NCI-H460 (cell line): ENCODE measurements at regions not wholly inside any gene's neighbourhood (a gene's known extent, or its start where the extent isn't known, plus 50 kb on each side); places are given as distances from the start of the nearest gene placed in this dataset.
"Not testable (repeated sequence)": the region's sequence is repeated elsewhere in the genome, so short reads cannot be mapped to it uniquely, and the experiment has no call there.

Experiments
- DNase-seq: peaks from one replicate; pipeline ENCODE4 v3.0.0-alpha.2; 2016; ENCODE audit warnings: low read depth; ENCODE audit errors: extremely low read depth

DNA sequence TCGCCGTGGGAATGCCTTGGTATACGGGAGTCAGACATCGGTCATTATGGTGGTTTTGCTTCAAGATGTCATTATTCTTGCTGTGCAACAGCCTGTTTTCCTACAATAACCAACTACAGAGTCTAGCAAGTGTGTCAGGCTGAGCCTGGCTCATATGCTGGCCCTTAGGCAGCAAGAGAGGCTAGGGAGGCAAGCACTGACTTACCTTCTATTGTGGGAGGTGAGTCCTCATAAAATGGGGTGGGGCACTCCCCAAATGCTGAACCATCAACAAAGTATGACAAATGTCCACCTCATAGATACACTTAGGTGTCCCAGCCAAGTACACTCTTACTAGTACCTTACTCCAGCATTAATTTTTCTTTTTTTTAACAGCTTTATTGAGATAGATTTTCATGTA, 77.0 kb upstream of the ATL2 start:
- DNase-seq, result no peak

DNA sequence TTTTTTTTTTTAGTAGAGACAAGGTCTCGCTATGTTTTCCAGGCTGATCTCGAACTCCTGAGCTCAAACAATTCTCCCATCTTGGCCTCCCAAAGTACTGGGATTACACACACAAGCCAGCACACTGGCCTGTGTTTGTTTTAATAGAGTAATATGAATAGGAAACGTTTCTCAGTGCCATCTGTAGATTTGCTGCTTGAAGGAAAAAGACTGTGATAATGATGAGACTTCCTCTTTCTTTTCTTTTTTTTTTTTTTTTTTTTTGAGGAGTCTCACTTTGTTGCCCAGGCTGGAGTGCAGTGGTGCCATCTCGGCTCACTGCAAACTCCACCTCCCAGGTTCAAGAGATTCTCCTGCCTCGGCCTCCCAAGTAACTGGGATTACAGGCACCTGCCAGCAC, 74.7 kb upstream of the ATL2 start:
- DNase-seq, result not testable (repeated sequence)

DNA sequence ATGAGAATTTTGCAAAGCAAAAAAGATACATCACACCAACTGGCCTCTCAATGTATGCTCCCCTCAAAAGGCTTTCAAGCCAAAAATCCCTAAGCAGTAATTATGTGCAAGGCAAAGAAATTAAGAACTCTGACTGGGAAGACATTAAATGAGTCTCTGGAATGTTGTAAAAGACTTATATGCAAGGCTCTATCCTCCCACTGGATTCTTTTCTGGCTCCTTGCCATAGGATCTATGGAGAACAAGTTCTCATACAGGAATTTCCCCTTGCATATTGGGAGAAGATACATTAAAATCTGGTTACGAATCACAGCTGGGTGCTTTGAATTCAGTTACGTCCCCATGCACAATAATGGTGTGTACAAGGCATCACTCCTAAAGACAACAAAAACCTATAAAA, 73.4 kb upstream of the ATL2 start:
- DNase-seq, result no peak

DNA sequence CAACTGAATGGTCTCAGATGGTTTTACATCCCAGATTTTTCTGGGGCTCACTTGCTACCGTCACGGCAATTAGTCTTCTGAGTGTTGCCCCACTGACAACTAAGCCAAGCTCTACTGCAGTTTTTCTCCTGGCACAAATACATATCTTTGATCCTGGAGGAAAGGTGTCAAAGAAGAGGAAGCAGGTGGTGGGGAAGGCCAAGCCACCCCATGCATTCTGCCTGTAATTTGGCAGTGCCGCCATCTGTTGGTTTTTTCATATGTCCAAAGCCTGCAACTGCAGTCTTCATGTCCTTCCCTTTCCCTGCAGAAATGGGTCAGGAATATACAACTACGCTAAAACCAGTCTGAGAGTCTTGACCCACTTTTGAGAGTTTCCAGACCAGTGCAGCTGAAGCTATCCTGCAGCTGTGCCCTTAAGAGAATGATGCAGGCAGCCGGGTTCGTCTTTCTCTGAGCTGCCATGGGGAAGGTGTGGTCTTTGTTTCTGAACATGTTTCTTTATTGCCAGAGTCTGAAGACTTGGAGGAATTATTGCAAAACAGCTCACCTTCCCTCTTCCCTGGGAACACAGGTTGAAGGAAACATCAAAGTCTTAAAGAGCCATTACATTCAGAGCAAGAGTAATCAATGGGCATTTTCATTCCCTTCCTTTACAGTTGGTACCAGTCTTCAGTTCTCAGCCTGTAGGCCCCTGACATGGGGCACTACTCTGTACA, 71.8 kb upstream of the ATL2 start:
- no peak for DNase-seq

DNA sequence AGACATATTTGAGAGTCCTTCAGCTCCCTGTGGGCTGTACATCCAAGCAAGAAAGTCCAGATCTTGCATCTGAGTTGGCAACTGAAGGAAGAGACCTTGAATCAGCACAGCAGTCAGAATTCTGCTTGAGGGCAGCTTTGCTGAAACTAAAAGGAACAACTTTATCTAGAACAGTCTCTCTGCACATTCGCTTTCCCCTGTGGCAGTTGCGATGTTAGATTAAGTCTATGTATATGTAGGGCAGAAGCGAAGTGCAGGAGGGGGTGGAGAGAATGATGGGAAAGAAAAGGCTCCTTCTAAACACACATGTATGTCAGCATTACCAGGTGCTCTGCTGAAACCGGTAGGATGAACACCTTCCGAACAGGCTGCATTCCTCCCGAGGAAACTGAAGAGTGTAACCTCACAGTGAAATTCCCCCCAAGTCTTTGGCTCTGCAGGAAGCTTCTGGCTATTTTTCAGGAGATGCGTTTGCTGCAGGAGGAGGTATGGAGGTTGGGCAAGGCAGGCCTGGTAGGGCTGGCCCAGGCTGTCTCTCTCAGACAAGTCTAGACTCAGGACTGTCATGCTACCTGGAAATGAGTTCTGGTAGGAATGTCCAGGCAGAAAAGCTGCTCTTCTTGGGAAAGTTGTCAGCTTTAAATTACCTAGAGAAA, 70.0 kb upstream of the ATL2 start:
- DNase-seq, result no peak

DNA sequence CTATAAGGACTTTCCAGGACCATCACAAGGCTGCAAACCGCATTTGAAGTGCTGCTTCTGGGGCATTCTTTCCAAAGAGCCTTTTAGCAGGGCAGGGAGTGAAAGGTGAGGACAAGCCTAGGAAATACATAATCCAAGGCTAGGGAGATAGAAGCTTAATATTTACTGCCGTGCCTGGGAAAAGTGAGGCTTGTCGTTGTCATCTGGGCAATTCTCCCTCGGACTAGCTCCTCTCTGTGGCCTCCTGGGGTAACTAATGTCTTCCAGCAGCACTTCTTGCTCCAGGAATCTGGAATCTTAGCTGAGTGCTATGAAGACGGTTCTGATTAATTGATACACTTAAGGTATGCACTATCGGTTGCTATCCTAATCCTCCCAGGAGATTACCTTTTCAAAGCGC, 69.3 kb upstream of the ATL2 start:
- peak; percentile 20 for DNase-seq

DNA sequence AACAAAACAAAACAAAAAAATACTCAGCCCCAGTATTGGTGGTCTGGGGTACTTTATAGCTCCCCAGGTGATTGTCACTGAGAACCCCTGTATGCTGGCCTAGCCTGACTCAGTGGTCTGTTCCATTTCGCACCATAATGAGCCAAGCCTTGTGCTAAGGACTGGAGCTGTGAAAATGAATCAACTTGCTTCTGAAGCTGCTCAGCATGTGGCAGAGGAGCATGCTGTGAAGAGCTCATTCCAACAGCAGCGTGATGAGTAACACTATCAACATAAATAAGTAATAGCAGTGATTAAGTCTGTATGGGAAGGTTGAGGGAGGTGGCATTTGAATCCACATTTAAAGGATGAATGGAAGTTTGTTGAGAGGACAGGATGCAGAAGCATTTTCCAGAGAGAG, 67.2 kb upstream of the ATL2 start:
- DNase-seq, result peak; percentile 72

DNA sequence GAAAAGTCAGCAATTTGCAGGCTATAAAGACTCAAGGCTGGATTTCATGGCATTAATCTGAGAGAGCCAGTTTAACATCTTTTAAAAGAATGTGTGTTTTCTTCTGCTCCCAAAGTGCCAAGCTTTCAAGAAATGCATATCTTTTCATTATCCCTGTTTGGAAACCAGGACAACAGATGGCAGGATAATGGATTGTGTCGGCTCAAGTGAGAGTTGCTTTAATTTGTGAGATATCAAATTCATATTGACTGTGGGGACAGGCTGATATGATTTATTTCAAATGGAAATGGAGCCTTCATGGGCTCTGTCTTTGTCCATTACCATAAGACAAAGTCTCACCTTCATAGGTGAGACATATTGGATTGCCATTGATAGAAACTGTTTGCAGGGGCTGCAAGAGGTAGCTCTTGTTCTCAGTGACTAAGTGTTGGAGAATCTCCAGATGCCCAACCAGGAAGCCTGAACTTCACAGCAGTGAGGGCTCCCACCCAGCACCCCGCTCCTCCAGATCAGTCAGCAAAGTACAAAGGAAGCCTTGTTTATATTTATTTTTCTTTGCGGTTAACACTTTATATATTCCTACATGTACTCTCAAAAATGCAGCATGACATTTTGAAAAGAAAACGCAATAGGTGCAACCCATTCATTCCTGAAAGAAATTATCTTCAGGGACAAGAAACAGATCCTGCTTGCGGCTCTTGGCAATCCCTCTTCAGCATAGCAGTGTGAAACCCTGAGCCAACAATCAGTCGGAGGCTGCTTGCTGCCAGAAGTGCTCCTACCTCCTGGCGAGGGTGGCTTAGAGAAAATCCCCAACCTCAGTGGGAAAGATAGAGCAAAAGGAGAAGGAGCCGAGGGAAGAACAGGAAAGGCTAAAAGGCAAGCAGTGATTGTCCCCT, 65.8 kb upstream of the ATL2 start:
- peak; percentile 87 for DNase-seq

DNA sequence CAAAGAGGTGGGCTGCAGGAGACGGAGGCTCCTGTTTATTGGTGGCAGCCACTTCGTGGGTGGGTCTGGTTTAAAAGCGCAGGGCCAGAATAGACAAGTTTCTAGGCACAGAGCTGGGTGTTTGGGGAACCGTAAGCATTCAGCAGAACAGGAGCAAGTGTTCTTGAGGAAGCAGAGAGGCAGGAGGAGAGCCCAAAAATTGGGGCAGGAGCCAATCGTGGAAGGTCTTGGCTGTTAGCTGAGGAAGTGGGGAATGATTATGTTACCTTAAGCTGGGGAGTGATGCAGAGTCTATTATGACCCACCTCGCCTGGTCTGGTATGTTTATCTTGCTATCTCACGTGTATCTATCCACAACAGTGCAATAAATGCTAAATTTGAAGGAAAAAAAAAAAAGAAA, 64.3 kb upstream of the ATL2 start:
- no peak for DNase-seq

DNA sequence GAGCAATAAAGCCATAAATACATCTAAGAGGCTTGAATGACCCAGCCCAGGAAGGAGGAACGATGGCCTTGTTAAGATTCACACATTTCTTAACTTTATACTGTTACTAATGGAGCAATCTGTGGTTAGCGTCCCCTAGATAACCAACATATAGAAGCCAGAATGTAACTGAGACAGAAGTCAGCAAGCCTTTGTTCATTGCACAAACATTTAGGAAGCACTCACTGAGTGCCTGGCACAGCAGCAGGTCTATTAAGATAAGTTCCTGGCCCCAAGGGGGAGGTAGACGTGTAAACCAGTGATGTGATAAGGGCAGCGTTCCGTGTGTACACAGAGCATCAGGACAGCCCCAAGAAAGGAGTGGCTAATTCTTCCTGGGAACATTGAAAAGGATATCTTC, 63.6 kb upstream of the ATL2 start:
- DNase-seq, result peak; percentile 81

DNA sequence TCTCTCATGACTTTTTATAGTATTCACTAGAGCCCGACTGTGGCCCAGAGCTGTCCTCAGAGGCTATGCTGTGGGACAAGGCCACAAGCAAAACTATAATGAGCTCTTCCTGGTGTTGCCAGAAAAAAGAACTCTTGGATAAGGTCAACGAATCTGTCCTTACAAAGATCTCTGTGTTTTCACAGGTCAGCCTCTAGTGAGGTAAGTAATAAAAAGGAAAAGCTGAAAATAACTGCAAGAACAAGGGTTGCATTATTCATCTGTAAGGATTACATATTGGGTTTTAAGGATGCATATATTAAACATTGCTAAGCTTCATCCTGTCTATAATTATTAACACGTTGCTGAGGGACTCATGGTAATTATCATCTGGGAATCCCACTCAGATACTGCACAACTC, 62.8 kb upstream of the ATL2 start:
- DNase-seq, result no peak

DNA sequence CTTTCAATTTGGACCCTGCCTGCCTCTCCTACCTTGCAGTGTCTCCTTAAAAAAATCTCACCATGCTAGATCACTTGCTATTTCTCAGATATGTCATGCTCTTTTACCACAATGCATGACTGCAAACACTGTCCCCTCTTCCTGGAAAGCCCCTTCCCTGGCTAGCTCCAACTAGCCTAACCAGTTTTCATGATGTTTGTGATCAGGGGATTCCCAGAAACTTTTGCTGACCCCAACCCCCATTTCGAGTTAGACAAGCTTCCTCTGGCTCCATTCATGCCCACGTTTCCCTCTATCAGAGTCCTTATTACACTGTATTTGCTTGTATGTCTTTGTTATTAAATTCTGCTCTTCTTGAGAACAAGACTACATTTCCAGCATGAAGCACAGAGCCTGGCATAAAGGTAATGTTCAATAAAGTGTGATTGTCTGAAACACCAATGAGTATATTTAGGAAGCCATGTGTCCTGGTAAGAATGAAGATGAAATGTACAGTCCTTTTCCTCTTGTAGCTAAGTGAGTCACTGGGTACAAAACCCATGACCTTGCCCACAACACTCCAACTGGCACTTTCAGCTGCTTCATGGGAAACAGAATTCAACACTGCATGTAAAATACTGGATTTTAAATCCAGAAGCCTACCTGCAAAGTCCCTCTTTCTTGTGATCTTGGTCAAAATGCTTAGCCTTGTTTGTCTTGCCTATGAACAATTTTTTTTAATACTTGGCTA, 62.0 kb upstream of the ATL2 start:
- no peak for DNase-seq

DNA sequence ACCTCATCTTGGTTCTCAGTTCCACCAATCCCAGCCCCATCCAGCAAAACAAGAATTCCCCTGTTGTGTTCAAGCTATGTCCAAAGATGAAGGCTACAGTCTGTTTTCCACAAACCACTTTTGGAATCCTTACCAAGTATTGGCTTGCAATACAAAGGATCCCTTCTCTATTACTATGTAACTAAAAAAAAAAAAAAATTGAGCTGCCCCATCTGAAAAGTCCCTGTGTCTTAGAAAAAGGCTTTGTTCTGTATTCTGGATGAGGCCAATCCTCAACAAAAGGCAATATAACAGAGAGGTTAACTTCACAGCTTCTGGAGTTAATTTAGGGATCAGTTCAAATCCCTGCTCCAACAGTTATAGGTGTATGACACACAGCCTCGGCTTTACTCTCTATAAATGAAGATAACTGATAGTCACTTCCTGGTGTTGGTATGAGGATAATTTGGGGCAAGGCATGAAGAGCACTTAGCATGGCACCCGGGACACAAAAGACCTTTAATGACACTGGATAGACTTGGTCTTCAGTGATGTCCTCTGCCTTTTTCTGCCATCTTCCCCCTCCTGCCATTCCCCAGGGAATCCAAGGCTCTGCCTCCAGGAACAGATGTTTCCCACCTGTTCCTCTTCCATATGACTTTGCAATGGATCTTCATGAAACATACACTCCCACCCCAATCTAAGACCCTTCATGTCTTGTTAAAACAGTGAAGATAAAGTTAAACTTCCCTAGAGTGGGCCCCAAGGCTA, 61.2 kb upstream of the ATL2 start:
- DNase-seq, result no peak

DNA sequence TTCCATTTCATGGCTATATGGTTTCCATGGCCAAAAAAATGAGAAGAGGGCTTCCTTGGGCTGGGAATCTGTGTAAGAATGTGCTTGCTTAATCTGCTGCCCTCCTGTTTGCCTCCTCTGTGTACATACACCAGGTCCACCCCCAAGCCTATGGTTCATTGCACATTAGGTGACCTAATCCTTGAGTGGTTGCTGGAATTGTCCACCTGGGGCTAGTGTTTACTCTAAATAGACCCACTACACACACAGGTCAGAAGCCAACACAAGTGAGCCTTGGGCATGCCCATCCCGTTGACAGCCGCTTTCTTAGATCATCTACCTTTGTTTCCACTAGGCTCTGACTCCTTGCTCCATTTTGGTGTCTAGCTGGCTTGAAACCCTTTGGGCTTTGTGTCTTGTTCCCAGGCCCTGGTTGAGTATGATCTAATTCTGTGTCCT, 59.2 kb upstream of the ATL2 start:
- no peak for DNase-seq

DNA sequence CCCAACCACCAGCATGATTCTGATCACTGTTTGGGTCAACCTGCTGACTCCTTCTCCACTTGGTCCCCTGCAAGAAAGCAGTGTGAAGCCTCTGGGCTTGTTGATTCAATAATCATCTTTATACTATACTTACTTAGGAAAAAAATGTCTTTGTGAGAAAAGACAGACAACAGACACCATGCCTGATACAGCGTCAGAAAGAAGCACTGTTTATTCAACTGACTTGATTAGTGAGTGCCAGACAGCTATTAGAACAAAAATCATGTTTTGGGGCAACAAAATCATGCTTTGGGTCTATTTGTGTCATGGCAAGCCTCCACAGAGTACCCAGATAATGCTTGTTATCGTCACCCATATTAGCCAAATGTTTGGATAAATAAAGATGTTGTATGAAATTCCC, 58.7 kb upstream of the ATL2 start:
- DNase-seq, result no peak

DNA sequence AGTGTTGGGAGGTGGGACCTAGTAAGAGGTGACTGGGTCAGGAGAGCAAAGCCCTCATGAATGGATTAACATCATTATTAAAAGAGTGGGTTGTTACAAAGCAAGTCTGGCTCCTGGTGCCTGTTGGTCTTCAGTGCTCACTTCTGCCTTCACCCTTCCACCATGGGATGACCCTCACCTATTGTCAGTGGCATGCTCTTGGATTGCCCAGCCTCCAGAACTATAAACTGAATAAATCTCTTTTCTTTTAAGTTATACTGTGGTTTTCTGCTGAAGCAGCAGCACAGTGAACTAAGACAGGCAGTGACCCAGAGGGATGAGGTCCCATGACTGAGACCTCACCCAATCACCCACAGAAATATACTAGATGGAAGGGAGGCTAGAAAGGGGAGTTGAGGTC, 57.5 kb upstream of the ATL2 start:
- DNase-seq, result no peak

DNA sequence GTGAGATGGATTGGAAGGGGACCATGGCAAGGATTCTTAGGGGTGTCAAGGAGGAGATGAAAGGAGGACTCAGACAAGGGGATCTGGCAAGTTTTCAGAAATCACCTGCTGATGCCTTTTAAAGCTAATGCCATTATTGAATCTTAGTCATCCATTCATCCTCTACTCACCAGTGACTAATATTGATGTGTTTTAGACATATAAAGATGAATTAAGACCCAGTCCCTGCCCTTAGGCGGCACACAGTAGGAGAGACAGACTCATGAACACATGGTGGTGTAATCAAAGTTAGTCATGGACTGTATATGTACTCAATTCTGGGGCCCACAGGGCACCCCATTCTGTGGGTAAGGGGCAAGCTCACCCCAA, 56.5 kb upstream of the ATL2 start:
- no peak for DNase-seq

DNA sequence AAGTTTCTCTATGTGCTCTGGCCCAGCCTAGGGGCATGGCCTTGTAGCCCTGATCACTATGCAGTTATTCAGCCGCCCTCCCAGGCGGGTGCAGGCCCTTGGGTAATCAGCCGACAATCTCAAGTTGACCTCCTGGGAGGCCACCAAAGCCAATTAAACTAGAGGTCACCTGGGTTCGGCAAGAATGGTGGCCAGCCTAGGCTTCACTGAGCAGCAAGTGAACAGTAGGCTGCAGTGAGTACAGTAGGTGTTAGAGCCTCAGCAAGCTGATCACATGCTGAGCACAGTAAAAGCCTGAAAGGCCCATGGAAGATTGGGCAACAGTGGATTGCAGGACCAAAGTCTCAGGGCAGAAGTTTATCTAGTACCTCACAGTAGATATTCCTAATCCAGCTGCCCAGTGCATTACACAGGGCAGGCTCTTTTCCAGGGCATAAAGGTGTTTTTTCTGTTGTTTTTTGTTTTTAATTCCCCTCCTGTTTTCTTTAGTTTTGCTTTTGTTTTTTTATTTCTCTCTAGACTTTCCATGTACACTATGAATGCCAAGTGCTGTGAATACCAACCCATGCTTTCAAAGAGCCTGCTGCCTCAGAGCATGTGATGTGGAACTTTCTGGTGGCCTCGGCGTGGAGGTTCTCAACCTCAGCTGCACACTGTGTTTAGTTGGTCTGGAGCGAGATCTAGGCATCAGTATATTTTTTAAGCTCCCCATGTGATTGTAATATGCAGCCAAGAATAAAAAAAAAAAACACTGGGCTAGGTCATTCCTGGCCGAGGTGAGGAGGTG, 55.9 kb upstream of the ATL2 start:
- no peak for DNase-seq

DNA sequence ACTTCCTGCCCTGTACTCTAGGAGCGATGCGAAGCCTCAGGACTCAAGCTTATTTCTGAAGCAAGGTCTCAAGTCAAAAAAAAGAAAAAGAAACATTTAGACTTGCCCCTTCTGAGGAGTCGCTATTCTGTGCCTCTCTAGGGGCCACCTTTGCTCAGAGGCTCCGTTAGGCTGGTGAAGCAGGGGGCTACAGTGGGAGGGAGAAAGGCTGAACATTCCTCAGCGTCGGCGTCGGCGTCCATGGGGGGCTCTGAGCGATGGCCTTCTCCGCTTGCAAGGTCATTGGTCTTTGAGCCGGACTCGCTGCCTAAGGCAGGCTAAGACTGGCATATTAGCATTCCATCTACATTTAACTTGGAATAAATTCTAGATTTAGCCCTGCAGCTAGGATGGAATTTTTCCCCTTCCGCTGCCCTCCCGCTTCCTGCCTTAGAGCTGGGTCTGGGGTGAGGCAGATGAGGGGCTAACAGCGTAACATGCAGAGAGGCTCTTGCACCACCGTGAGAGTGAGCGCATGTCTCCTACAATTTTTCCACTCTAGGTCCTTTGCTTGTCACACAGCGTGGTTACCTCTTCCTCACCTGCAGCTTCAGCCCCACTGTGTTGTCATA, 53.6 kb upstream of the ATL2 start:
- no peak for DNase-seq
